ENCODE measurements at regions not wholly inside any gene's neighbourhood (a gene's known extent, or its start where the extent isn't known, plus 50 kb on each side); places are given as distances from the start of the nearest gene placed in this dataset.
A peak's percentile ranks its signal among the peaks of the same experiment; 100 is the strongest.
"Not testable (repeated sequence)": the region's sequence is repeated elsewhere in the genome, so short reads cannot be mapped to it uniquely, and the experiment has no call there.

DNA sequence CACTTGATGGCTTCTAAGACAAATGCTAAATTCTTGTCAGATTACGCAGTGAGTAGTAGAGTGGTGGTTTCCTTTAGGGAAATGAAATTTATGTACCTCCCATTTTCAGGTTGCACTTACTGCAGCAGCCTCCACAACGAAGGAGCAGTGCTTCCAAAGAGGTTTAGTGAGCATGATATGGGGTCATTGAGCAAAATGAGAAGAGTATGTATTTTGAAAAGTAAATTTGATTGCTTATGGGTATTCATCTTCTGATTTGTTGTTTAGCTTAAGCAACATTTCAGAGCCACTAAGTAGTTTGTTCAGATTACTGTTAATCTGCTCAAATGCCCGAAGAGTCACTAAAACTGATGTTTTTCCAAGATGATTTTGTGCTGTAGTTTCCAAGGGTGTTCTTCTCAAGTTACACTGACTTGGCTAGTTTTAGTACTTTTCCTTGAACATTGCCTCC, 493.6 kb downstream of the PCNX1 start:
- no peak for DNase-seq

DNA sequence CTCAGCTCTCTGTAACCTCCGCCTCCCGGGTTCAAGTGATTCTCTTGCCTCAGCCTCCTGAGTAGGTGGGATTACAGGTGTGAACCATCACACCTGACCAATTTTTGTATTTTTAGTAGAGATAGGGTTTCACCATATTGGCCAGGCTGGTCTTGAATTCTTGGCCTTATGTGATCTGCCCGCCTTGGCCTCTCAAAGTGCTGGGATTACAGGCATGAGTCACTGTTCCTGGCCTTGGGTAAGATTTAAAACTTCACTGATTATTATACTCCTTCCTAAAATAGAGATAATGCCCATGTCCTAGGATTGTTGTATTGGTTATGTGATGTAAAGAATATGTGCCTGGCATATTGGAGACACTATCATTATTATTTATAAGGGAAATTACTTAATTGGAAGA, 495.2 kb downstream of the PCNX1 start:
- DNase-seq = not testable (repeated sequence)

DNA sequence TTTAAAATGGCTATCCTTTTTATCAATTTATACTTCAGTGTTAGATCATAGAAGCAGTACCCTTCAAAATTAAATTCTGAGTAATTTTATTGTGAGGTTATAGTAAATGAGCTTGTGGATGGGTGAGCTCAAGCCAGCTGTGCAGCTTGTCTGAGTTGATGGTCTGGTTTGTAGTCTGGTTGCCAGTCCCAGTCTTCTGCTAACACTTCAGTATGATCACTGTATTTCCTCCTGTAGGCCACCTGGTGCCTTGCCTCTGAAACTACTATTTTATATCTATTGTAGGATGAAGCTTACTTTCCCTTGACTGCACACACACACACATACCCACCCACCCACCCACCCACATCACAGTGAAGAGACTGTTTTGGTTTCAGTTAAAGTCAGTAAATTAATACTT, 496.4 kb downstream of the PCNX1 start:
- peak; percentile 60 for DNase-seq

DNA sequence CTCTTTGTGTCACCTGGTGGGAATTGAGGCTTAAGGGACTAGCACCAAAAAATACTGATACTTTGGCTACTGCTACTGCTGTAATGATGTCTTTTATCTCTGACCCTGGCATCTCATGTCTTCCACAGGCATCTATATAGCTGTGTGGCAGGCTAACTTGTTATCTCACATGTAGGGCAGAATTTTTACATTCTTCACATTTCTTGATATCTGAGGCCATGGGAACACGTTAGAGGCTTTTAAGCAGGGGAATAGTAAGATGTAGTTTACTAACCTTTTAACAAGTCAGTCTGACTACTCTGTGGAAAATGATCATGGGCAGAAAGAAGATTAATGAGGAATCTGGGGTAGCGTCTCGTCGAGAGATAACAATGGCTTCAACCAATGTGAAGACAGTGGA, 498.4 kb downstream of the PCNX1 start:
- no peak for DNase-seq

DNA sequence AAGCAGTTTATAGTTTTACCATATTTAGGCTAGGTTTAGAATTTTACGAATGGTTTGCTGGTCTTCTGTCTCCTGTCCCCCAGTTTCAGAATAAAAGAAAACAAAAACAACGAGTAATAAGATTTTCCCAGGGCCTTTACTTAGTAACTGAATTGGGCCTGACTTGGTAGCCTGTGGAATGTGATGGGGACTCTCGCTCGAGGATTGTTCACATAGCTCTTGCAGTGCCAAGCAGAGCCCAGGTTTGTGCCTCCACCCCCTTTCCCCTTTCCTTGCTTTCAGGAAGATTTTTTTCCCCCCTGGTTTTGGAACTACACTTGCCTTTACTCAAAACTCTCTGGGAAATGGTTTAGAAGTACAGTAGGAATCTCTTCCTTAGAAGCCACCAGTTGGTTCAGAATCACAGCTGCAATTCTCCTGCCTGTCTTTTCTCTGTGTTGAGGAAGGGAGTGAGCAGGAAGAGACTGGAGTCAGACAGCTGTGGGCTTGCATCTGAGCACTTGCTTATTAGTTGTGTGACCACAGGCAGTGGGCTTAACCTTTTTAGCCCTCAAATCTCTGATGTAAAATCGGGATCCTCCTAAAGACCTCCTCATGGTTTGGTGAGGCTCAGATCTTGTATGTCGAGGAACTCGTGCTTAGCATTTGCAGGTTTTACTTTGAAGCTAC, 501.2 kb downstream of the PCNX1 start:
- DNase-seq = peak; percentile 63

DNA sequence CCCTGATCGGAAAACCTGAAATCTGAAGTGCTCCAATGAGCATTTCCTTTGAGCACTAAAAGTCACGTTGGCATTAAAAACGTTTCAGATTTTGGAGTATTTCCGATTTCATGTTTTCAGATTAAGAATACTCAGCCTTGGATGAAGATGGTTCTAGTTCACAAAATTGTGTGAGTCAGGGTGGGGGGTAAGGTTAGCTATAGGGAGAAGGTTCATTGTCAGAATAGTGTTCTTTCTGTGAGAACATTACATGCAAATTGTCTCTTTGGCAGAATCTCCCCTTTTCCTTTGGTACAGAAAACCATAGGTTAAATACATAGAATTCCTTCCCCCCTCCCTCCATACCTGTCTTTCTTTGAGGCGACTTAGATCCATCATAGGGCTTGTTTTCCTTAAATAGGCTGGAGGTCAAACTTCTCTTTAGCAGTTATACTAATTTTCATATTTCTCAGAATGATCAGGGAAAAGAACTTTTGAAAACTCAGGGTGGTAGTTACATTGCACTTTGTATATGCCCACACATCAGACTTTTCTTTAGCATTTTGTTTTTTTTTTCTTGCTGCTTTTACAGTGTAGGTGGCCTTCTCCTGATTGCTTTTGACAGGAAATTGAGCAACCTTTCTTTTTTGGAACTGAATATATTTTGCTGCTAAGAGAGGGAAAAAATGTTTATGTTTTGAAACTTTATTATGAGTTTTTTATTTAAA, 503.5 kb downstream of the PCNX1 start:
- DNase-seq = no peak

DNA sequence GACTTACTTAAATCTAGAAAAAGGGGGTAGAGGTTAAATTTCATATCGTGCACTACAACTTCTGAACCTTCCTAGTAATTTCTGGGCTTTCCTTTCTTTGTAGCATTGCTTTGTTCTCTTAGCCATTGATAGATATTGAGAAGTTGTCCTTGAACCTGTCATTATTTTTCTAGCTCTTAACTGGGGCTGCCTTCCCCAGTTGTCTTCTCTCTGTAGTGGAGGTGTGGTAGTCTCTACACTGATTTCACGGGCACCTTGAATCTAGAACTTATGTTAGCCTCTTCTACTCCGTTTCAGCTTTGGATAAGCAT, 504.0 kb downstream of the PCNX1 start:
- no peak for DNase-seq

DNA sequence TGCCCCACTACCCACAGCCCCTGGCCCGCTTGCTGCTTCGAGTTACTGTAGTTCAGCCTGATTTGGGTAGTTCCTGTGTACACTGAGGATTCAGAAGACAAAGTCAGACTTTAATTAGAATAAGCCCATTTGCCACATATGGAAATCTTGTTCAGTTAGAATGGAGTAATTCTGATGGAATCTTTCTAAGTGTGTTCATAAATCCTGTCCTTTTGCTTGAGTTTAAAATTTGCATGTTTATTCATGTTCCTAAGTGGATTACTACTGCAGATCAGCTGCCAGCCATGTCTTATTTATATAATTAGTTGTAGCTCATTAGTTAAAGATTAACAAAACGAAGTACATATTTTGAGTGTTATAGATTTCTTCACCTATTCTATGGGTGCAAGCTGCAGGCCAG, 504.5 kb downstream of the PCNX1 start:
- no peak for DNase-seq

DNA sequence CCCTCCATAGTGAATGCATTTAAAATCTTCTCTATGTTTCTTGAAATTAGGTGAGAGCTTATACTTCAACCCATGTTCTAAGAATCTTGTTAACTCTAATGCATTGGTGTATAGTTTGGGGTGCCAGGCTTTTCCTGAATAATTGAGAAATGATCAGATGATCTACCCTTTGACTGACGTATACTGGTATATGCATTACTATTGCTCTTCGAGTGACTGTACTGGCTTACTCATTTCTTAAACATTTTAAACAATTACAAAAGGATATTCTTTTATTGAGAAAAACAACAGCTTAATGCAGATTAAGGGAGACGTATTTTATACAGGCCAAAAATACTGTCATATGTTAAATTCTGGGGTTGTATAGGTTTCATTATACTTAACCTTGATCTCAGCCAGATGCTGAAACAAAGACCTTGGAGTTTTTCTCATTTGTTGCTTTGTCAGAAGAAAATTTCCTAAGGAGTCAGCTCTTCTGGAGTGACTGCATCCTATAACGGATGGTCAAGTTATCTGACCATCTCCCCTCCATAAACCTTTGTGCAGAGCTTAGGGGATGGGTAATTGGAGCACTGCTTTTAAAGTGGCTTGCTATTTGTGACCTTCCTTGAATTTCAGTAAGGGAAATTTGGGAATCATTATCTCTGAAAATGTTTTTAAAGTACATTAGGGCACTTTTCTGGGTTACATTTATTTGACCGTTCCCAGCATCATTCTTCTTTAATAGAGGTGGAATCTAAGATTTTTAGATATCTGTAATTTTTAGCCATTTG, 507.6 kb downstream of the PCNX1 start:
- DNase-seq = no peak

DNA sequence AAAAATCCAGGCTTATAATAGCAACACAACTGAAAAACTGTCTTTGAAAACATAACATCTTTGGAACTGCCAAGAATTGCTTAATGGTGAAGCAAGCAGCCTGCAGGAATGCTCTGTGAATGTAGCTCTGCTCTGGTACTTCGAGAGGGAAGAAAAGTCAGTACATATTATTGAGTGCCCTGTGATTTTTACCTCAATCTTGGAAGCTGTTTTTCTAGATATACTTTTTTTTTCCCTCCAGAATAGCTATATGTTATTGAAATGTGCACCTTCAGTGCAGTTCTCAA, 508.1 kb downstream of the PCNX1 start:
- no peak for DNase-seq

DNA sequence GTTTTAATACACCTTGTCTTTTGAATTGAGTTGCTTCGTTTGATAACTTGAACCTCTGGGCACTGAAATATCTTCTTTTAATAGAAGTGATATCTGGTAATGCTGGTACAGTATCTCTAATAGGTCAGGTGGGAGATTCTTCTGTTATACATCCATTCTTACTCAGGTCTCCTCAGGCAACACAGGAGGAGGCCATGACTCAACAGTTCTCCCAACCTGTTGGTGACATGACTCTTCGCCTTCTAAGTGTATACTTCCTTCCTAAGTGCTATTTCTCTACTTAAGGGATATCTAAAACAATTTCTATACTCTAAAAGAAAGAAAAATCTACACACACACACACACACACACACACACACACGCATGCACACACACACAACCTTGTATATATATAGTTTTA, 509.1 kb downstream of the PCNX1 start:
- DNase-seq = no peak

DNA sequence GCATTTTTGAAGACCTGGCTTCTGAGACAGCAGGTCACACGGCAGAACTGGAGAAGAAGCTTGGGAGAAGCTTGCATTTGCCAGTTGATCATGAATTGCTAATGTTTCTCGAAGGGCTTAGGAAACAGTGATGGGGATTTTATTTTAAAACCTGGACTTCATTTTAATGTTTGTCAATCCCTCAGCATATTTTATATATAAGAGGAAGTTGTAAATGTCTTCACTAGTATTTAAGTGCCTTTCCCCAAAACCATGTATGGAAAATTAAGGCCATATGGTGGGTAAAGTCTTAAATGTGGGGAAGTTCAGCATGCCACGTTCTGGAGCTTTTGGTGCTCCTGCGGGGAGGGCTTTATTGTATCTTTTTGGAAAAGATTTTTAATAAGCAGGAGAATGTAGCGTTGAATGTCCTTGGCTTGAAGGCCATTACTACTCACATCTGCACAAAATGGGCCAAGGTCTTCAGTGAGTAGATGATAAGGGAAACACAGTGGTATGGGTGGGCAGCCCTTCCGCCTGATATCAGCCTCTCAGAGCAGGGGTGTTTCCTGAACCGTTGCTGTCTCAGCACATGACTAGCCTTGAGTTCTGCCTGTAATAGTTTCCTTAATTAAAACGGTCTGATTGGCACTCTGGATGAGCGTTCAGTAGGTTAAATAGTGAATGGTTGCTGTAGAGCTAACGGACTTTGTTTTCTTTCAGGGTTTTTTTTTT, 511.4 kb downstream of the PCNX1 start:
- DNase-seq = no peak

DNA sequence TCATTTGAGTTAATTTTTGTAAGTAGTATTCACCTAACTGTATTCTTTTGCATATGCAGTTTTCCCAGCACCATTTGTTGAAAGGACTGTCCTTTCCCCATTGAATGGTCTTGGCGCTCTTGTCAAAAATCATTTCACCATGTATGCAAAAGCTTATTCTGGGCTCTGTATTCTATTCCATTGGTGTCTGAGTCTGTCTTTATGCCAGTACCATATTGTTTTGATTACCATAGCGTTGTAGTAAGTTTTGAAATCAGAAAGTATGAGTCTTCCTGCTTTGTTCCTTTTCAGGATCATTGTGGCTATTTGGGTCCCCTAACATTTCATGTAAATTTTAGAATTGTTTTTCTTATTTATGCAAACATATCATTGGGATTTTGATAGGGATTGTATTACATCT, 508.7 kb upstream of the RGS6 start:
- DNase-seq = no peak

DNA sequence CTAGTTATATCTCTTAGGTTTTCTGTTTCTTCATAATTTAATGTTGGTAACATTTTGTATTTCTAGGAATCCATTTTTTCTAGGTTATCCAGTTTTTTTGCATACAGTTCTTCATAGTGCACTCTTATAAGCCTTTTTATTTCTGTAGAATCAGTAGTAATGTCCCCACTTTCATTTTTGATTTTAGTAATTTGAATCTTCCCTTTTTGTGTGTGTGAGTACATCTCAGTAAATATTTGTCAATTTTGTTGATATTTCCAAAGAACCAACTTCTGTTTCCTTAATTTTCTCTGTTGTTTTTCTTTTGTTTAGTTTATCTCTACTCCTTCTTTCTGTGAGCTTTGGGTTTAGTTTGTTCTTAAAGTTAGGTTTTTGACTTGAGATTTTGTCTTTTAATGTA, 507.3 kb upstream of the RGS6 start:
- DNase-seq = no peak

DNA sequence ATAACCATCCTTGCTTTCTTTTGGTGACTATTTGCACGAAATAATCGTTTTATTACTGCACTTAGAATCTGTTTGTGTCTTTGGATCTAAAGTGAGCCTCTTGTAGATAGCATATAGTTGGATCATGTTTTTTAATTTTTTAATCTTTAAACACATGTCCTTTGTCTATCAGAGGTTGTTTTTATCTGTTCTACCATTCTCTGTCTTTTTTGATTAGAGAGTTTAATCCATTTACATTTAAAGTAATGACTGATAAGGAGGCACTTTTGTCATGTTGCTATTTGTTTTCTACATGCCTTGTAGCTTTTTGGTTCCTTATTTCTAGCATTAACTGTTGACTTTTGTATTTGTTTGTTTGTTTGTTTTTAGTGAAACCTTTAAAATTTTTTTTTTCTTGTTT, 506.2 kb upstream of the RGS6 start:
- no peak for DNase-seq

DNA sequence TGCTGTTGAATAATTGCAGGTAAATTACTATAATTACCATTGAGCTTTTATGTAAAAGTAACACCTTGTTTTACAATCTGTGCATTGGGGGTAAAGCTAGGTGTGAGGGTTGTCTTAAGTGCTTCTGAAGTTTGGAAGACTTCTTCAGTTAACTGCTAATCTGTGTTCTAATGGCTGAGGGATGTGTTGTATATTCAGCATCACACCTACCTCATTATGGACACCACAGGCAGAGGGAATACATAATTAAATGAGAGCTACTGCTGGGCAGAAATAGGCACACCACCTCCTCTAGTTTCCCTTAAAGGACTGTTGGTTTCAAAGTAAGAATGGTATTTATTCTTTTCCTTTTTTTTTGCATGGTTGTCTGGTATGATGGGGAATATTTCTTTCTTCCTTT, 502.3 kb upstream of the RGS6 start:
- DNase-seq = no peak

DNA sequence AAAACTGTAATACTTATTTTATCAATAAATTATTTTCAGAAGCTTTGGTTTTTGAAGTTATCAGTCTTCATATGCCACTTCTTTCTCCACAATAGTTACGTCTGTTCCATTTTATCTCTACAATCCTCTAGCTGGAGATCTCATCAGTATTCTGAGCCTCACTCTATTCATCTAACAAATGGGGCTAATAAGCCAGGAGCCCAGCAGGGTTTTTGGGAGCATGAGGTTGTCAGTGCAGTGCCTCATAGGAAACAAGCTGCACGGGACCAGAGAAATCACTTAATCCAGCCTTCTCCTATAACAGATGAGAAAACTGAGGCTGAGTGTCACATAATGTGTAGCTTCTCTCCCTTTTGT, 501.9 kb upstream of the RGS6 start:
- DNase-seq = no peak

DNA sequence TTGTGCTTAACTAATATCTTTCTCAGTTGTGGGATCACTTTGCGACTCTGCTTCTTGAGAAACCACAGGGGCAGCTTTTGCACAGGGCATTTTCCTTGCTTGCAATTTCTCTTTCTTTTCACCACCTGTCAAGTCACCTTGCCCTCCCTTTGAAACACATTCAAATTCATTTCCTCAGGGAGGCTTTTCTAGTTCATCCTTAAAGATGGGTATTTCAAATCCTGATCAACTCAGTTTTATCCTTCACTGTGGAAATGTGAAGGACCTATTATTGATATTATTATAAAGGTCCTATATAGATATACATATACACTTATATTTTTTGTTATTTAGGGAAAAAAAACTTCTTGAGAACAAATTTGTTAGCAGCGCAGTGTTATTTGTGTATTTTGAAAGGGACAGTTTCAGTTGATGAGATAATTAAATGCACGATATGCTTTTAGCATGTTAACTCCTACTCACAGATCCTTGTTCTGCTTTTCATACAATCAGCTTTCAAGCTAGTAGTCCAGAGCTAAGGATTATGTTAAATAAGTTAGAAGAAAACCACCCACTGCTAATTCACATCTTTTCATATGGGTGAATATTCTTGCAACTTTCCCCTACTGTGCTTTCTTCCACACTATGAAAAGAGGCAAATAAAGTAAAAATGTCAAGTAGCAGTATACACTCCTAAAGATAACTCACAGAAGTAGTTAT, 501.4 kb upstream of the RGS6 start:
- DNase-seq = no peak

DNA sequence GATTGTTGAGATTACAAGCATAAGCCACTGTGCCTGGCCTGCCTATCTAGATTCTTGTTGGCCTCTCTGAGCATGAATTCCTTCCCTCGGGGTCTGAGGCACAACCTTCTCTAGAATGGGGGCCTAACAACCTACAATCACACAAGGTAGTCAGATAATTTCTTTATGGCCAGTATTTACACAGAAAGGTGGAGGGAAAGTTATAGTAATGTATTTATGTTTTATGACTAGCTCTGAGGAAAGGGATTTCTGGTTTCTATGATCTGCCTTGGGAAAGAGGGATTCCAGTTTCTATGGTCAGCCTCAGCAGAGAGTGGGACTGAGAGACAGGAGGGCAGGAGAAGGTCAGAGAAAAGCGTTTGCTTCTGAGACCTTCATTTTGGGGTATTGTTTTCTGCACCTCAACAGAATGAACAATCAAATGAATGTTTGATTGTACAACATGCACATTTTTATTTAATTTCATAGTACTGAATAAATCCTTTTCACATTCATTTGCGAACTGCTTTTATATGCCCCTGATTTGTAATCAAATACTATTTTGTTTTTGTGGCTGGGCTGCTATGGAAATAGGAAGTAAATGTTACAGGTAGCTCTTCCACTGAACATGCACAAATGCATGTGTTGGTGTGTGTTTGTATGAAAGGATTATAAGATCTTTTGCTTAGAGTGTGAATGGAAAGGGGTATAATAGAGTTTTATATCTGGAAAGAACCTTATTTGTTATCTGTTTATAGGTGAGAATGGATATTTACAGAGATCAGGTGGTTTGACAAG, 499.7 kb upstream of the RGS6 start:
- no peak for DNase-seq

DNA sequence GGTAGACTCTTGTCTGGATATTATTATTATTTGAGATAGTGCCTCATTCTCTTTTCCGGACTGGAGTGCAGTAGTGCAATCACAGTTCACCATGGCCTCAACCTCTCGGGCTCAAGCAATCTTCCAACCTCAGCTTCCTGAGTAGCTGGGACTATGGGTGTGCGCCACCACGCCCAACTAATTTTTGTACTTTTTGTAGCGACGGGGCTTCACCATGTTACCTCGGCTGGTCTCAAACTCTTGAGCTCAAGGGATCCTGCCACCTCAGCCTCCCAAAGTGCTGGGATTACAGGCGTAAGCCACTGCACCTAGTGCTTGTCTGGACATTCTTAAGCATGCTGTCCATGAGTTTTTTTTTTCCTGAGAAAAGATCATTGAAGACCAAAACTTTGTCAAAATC, 498.9 kb upstream of the RGS6 start:
- DNase-seq = no peak

DNA sequence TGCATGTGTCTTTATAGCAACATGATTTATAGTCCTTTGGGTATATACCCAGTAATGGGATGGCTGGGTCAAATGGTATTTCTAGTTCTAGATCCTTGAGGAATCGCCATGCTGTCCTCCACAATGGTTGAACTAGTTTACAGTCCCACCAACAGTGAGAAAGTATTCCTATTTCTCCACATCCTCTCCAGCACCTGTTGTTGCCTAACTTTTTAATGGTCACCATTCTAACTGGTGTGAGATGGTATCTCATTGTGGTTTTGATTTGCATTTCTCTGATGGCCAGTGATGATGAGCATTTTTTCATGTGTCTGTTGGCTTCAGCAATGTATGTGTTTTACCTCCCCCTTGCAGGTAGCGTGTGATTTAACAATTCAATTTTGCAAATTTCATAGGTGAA, 496.6 kb upstream of the RGS6 start:
- DNase-seq = not testable (repeated sequence)

DNA sequence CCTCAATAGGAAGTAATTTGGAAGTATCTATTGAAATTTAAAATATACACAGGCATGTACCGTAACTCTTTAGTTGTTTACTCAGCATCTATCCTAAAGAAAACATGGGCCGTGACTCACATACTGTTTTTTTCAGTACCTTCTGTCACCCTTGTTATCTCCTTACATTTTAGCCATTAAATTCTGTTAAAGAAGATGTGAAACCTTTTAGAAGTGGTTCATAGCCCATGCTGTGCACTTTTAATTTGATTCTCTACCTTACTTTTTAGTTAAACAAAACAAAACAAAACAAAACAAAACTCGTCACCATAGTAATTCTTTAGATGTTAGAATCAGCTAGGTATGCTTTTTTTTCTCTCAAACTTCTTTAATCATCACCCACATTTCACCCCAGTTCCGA, 494.4 kb upstream of the RGS6 start:
- no peak for DNase-seq

DNA sequence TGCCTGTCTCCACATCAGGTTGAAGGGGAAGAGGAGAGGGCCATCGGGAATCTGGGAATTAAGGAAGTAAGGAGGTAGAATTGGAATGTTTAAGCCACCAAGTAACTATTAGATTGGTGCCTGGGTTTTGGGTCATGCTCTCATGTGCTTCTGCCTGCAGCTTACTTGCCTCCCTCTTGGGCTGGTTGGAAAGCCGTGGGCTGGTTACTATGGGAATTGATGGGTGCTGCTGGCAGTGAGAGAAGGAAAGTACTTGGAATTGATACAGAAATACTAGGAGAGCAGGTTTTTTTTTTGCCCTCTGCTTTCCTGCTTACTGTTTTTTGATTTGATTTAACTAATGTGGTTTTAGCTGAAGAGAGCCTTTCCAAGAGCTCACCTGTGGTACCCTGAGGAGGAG, 493.5 kb upstream of the RGS6 start:
- no peak for DNase-seq
